Embryonic facial prominence (tissue), 1 donor: ENCODE measurements at regions not wholly inside any gene's neighbourhood (a gene's known extent, or its start where the extent isn't known, plus 50 kb on each side); places are given as distances from the start of the nearest gene placed in this dataset.

ENCODE experiments used
- DNase-seq: peaks from one replicate; pipeline ENCODE4 v3.0.0-alpha.2; 2016; ENCODE audit errors: extremely low spot score

GRCh38 chr18:27276886-27277285 is 91.8 kb upstream of the CHST9 start:
- no peak for DNase-seq

GRCh38 chr18:27276479-27276878 is 91.4 kb upstream of the CHST9 start:
- no peak for DNase-seq

DNA sequence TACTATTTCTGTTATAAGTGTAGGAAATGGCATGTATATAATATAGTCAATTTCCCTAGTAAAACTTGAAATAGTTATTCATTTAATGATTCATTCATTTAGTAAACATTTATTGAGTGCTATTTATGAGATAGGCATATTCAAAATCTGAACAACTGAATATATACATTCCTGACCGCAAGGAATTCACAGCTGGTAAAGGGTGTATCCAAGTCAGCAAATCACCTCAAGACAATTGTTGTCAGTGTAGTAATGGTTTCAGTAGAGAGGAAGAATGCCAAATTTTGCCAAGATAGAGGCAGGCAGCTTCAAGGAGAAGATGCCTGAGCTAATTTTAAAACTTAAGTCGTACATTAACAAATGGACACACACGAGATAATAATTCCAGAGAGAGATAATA is 89.8 kb upstream of the CHST9 start:
- no peak for DNase-seq

DNA sequence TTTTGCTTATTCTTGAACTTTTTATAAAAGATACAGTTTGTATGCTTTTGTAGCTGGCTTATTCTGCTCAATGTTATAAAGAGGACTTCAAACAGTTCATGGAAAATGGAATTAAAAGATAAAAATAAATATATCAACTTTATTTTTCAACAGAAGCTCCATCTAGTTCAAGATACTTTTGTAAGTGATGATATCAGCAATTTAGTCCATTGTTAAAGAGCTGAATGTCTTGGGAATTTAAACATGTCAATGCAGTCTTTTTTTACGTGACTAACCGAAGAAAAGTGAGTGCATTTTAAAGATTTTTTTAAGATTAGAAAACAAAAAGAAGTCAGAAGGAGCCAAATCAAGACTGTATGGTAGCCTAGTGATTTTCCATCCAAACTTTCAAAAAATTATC is 85.4 kb upstream of the CHST9 start:
- DNase-seq = no peak

GRCh38 chr18:27263369-27263768 is 78.3 kb upstream of the CHST9 start:
- no peak for DNase-seq

- DNase-seq = no peak
Observed at GRCh38 chr18:27261769-27262549, 76.9 kb upstream of the CHST9 start.

DNA sequence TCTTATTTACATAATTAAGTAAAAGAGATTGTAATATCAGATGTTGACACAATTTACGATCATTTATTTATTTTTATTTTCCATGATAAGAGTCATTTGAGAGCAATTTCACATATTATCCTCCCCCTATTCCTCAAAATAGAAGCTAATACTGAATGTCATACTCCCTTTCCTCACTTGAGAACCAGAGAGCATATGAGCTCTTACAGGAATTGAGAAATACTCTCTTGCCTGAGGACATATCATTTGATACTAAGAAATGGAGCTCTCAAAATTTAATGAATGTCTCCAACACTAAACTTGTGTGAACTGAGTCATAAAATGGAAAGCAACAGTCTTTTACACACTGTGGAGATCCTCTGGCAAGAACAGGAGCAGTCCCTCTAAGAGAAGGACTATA is 68.5 kb upstream of the CHST9 start:
- no peak for DNase-seq

- DNase-seq = no peak
Observed at GRCh38 chr18:27250471-27250870, 65.4 kb upstream of the CHST9 start.

- DNase-seq = no peak
Observed at GRCh38 chr18:27249933-27250332, 64.8 kb upstream of the CHST9 start.

GRCh38 chr18:27244259-27244658 is 59.2 kb upstream of the CHST9 start:
- DNase-seq = no peak

DNA sequence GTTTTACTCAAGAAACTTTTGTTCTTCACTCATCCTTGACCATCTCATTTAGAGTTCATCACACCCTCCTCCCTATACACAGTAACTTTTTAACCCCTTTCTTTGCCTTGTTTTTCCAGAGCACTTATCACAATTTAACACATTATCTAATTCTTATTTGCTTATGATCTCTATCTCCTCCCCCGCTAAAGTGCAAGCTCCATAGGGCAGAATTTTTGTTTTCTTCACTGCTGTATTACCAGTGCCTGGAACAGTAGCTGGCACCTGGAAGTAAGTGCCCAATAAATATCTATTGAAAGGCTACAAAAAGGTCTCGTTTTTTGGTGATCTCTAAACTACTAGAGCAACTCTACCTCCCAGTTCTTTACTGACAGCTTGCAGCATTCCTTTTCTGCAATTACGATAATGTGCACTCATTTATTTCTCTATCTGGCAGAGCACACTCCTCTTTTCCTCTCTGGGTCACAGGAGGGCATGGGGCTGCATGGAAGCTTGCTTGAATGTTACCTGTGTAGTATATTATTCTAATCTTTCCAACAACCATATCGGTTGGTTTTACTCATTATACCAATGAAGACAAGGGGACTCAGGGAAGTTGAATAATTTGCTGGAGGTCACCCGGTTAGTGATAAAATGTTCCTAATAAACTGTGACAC is 57.4 kb upstream of the CHST9 start:
- no peak for DNase-seq

DNA sequence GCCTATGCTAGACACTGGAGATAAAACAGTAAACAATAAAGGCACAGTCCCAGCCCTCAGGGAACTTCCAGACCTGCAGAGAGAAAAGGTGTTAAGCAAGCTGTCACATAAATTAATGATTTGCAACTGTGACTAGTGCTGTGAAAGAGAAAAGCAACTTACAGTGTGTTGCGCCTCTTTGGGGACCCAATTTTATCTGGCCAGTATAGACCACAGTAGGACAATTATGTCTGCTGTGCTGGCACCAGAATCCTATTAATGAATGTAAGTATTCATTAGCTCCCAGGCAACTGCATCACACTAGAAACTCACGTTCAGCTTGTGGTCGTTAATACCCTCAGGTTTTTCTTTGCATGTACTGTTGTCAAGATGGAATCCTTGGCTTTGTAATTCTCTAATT is 55.3 kb upstream of the CHST9 start:
- no peak for DNase-seq

GRCh38 chr18:27239669-27240068 is 54.6 kb upstream of the CHST9 start:
- no peak for DNase-seq

DNA sequence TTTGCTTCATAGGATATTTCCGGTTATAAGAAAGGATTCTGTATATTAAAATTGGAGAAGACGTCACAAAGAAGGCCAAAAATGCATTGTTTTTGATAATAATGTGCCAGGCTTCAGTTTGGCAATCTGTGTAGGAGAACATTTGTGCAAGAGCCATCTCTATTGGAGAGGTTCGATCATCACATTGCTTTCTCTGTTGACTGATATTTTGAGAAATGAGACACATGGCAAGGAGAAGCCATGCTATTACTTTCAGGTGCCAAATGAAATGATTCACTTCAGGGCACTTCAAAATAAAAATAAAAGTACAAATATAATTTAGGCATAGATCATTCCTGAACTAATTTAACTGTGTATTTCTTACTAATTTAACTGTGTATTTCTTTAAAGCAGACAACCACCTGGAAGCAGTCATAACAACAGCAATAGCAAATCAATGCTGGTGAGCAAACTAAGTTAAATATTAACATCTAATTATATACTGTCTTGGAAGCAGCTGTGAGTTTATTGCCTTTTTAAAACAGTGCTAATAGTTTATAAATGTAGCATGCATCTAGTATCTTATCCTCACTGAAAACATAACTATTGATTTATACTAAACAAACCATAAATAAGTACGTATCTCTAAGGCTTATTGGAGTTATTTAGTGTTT is 50.2 kb upstream of the CHST9 start:
- no peak for DNase-seq
